IMR-90 (cell line): ENCODE measurements at regions not wholly inside any gene's neighbourhood (a gene's known extent, or its start where the extent isn't known, plus 50 kb on each side); places are given as distances from the start of the nearest gene placed in this dataset.

Experiments used
- ATAC-seq: fragments of 200-7000 bp; cut with Tn5 transposase; 2 replicates; pipeline ENCODE4 v1.9.1; 2020; ENCODE audit warnings: low read depth, mild to moderate bottlenecking, moderate library complexity
- BruUV-seq: library from RNA; stranded (reverse); fragments of 400-500 nt; replicated peaks from 2 replicates; lab custom pipeline; 2021; lab: Mats Ljungman, UMichigan
- CTCF ChIA-PET: fragments of 300-600 bp; formaldehyde crosslinking; extraction: SDS; loops from one replicate; lab custom pipeline; 2021; ENCODE audit warnings: antibody characterized with exemption; lab: Yijun Ruan, JAX
- POLR2A ChIA-PET: fragments of 300-600 bp; sonication (Branson Sonifier 250); formaldehyde crosslinking; loops from one replicate; lab custom pipeline; 2022; ENCODE audit warnings: antibody characterized with exemption; ENCODE audit not compliant: unreplicated experiment; lab: Charles Lee
- DNase-seq: peaks from one replicate; pipeline ENCODE4 v3.0.0; 2013
- H2AFZ ChIP-seq: replicated peaks from 2 replicates; pipeline ENCODE3; 2013; ENCODE audit warnings: low read length, mild to moderate bottlenecking; ENCODE audit not compliant: poor library complexity
- H2AK5ac ChIP-seq: 2 replicates; pipeline ENCODE4 v1.6.1; 2013; ENCODE audit warnings: low read depth, low read length, inconsistent platforms
- H2AK9ac ChIP-seq: replicated peaks from 2 replicates; pipeline ENCODE3; 2013; ENCODE audit warnings: mild to moderate bottlenecking, low read depth, low read length, moderate library complexity; ENCODE audit not compliant: poor library complexity
- H2BK120ac ChIP-seq: 2 replicates; pipeline ENCODE4 v1.6.1; 2013; ENCODE audit warnings: low read depth, low read length, inconsistent platforms
- H2BK15ac ChIP-seq: 3 replicates; pipeline ENCODE4 v1.6.1; 2013; ENCODE audit warnings: low read depth, low read length, inconsistent platforms
- H2BK20ac ChIP-seq: 2 replicates; pipeline ENCODE4 v1.6.1; 2013; ENCODE audit warnings: low read depth, mild to moderate bottlenecking, inconsistent platforms, low read length, moderate library complexity
- H2BK5ac ChIP-seq: 2 replicates; pipeline ENCODE4 v1.6.1; 2013; ENCODE audit warnings: mild to moderate bottlenecking, low read depth, low read length, inconsistent platforms; ENCODE audit not compliant: poor library complexity, severe bottlenecking
- H3K14ac ChIP-seq: replicated peaks from 2 replicates; pipeline ENCODE4 v1.6.1; 2013; ENCODE audit warnings: low read depth, low read length, inconsistent platforms
- H3K18ac ChIP-seq: 2 replicates; pipeline ENCODE4 v1.6.1; 2013; ENCODE audit warnings: low read depth, low read length, control low read depth
- H3K23ac ChIP-seq: 2 replicates; pipeline ENCODE4 v1.6.1; 2013; ENCODE audit warnings: low read depth, low read length, inconsistent platforms
- H3K27ac ChIP-seq: 2 replicates; pipeline ENCODE4 v1.5.1; 2013; ENCODE audit warnings: mild to moderate bottlenecking, control low read depth, low read length; ENCODE audit not compliant: insufficient read depth
- H3K27me3 ChIP-seq: 2 replicates; pipeline ENCODE4 v1.6.1; 2013; ENCODE audit warnings: low read length; ENCODE audit not compliant: control insufficient read depth, insufficient read depth
- H3K36me3 ChIP-seq: 2 replicates; pipeline ENCODE4 v1.6.1; 2013; ENCODE audit warnings: low read length, mixed read lengths; ENCODE audit not compliant: control insufficient read depth, insufficient read depth
- H3K4ac ChIP-seq: 2 replicates; pipeline ENCODE4 v1.6.1; 2013; ENCODE audit warnings: low read depth, low read length, inconsistent platforms
- H3K4me1 ChIP-seq: 2 replicates; pipeline ENCODE4 v1.6.1; 2013; ENCODE audit warnings: low read length, mixed read lengths; ENCODE audit not compliant: control insufficient read depth, insufficient read depth
- H3K4me2 ChIP-seq: 2 replicates; pipeline ENCODE4 v1.6.1; 2013; ENCODE audit warnings: low read depth, mild to moderate bottlenecking, control low read depth, low read length, moderate library complexity
- H3K4me3 ChIP-seq: 2 replicates; pipeline ENCODE4 v1.5.1; 2013; ENCODE audit warnings: low read depth, mild to moderate bottlenecking, control low read depth, low read length, moderate library complexity; ENCODE audit not compliant: insufficient read depth
- H3K56ac ChIP-seq: 2 replicates; pipeline ENCODE4 v1.6.1; 2013; ENCODE audit warnings: low read length, inconsistent platforms; ENCODE audit not compliant: insufficient read depth; ENCODE audit errors: extremely low read depth
- H3K79me1 ChIP-seq, 2 experiments: 2 replicates each; pipeline ENCODE4 v1.6.1; 2013; ENCODE audit warnings: low read length in 2 of 2, inconsistent platforms in 1 of 2, low read depth in 1 of 2
- H3K9ac ChIP-seq: 2 replicates; pipeline ENCODE4 v1.6.1; 2013; ENCODE audit warnings: low read depth, low read length, control low read depth
- H3K9me1 ChIP-seq: 2 replicates; pipeline ENCODE4 v1.6.1; 2013; ENCODE audit warnings: low read length, inconsistent platforms; ENCODE audit not compliant: insufficient read depth
- H3K9me3 ChIP-seq: 2 replicates; pipeline ENCODE4 v1.6.1; 2013; ENCODE audit warnings: low read length; ENCODE audit not compliant: control insufficient read depth, insufficient read depth
- H4K20me1 ChIP-seq: 2 replicates; pipeline ENCODE4 v1.6.1; 2013; ENCODE audit warnings: low read length, inconsistent platforms; ENCODE audit not compliant: insufficient read depth
- H4K5ac ChIP-seq: 2 replicates; pipeline ENCODE4 v1.6.1; 2013; ENCODE audit warnings: mild to moderate bottlenecking, low read depth, low read length, control low read depth
- H4K8ac ChIP-seq, 2 experiments: 2 replicates each; pipeline ENCODE4 v1.6.1; 2013; ENCODE audit warnings: low read depth in 2 of 2, low read length in 2 of 2, control low read depth in 1 of 2, inconsistent platforms in 1 of 2
- H4K91ac ChIP-seq: 2 replicates; pipeline ENCODE4 v1.6.1; 2013; ENCODE audit warnings: low read depth, low read length, inconsistent platforms; ENCODE audit not compliant: insufficient read depth
- BHLHE40 ChIP-seq: fragments of 150-350 bp; IDR thresholded peaks from 2 replicates; pipeline ENCODE4 v1.6.1; 2016; ENCODE audit warnings: mild to moderate bottlenecking, low read depth, low read length
- CEBPB ChIP-seq: IDR thresholded peaks from 2 replicates; pipeline ENCODE4 v1.6.1; 2012; ENCODE audit warnings: low read depth, low read length, improper control_type of control experiment
- CHD1 ChIP-seq: IDR thresholded peaks from 2 replicates; pipeline ENCODE4 v1.6.1; 2012; ENCODE audit warnings: low read depth, low read length, improper control_type of control experiment
- CTCF ChIP-seq: conservative IDR thresholded peaks from 2 replicates; pipeline ENCODE4 v1.5.1; 2012; ENCODE audit warnings: mild to moderate bottlenecking, low read depth, low read length, improper control_type of control experiment
- ELK1 ChIP-seq: fragments of 150-350 bp; IDR thresholded peaks from 2 replicates; pipeline ENCODE4 v1.6.1; 2016; ENCODE audit warnings: low read depth, mild to moderate bottlenecking, low read length, moderate library complexity, borderline replicate concordance
- FOS ChIP-seq: fragments of 150-350 bp; IDR thresholded peaks from 2 replicates; pipeline ENCODE4 v1.6.1; 2016; ENCODE audit warnings: low read depth, low read length
- MAFK ChIP-seq: IDR thresholded peaks from 2 replicates; pipeline ENCODE4 v1.6.1; 2012; ENCODE audit warnings: low read depth, low read length, improper control_type of control experiment
- MAZ ChIP-seq: IDR thresholded peaks from 2 replicates; pipeline ENCODE4 v1.6.1; 2012; ENCODE audit warnings: low read depth, mild to moderate bottlenecking, low read length, improper control_type of control experiment, moderate library complexity, borderline replicate concordance
- MXI1 ChIP-seq: IDR thresholded peaks from 2 replicates; pipeline ENCODE4 v1.6.1; 2012; ENCODE audit warnings: low read depth, mild to moderate bottlenecking, low read length, moderate library complexity, borderline replicate concordance
- NFE2L2 ChIP-seq: fragments of 150-350 bp; IDR thresholded peaks from 2 replicates; pipeline ENCODE4 v1.6.1; 2016; ENCODE audit warnings: low read depth, mild to moderate bottlenecking, low read length
- POLR2A ChIP-seq: IDR thresholded peaks from 2 replicates; pipeline ENCODE4 v1.6.1; 2012; ENCODE audit warnings: mild to moderate bottlenecking, low read depth, low read length
- RAD21 ChIP-seq: IDR thresholded peaks from 2 replicates; pipeline ENCODE4 v1.6.1; 2012; ENCODE audit warnings: low read length, improper control_type of control experiment
- RCOR1 ChIP-seq: IDR thresholded peaks from 2 replicates; pipeline ENCODE4 v1.6.1; 2012; ENCODE audit warnings: mild to moderate bottlenecking, low read length, improper control_type of control experiment; ENCODE audit not compliant: insufficient replicate concordance
- RFX5 ChIP-seq: IDR thresholded peaks from 2 replicates; pipeline ENCODE4 v1.8.0; 2012; ENCODE audit warnings: low read depth, mild to moderate bottlenecking, low read length, moderate library complexity
- SMC3 ChIP-seq: fragments of 150-350 bp; IDR thresholded peaks from 2 replicates; pipeline ENCODE4 v1.6.1; 2016; ENCODE audit warnings: low read depth, mild to moderate bottlenecking, antibody characterized with exemption, low read length, moderate library complexity
- USF2 ChIP-seq: fragments of 150-350 bp; IDR thresholded peaks from 2 replicates; pipeline ENCODE4 v1.6.1; 2017; ENCODE audit warnings: mild to moderate bottlenecking, antibody characterized with exemption, low read length, low read depth
- WGBS, 2 experiments: methylation state at CpG; one replicate each; pipeline versions ENCODE4 v1.1.5 to v1.1.7; 2013; ENCODE audit warnings: missing lambda C conversion rate in 2 of 2; ENCODE audit not compliant: insufficient read length in 1 of 2; ENCODE audit errors: extremely low coverage in 2 of 2; 5-methylcytosine and 5-hydroxymethylcytosine counted together
- dilution Hi-C: fragments of 300-500 bp; cut with HindIII; formaldehyde crosslinking; loops from one replicate; pipeline ENCODE4 v1.14.3; 2018; ENCODE audit warnings: low sequenced_read_pairs; ENCODE audit not compliant: unreplicated experiment
- in situ Hi-C: fragments of 300-500 bp; cut with MboI; formaldehyde crosslinking; loops from 3 replicates; pipeline ENCODE4 v1.14.3; 2019; ENCODE audit warnings: low sequenced_read_pairs, inconsistent platforms, mixed read lengths
- intact Hi-C: fragments of 100-400 bp; cut with micrococcal nuclease; formaldehyde crosslinking; loops from 2 replicates; pipeline ENCODE4 v1.10.0; 2022

GRCh38 chr5:152185547-152186245 is 219.4 kb downstream of the NMUR2 start:
- no peak for TF ChIP-seq RFX5
- TF ChIP-seq MAFK: no peak
- TF ChIP-seq BHLHE40: no peak
- no peak for TF ChIP-seq SMC3
- no peak for TF ChIP-seq CHD1
- no peak for TF ChIP-seq MXI1
- no peak for TF ChIP-seq FOS
- no peak for TF ChIP-seq USF2
- no peak for TF ChIP-seq POLR2A
- no peak for TF ChIP-seq MAZ
- no peak for TF ChIP-seq ELK1
- no peak for TF ChIP-seq RAD21
- TF ChIP-seq NFE2L2: no peak
- no peak for TF ChIP-seq CTCF
- TF ChIP-seq RCOR1: no peak
- no peak for TF ChIP-seq CEBPB
- no peak overlapping the region for H3K4me2 ChIP-seq

More at GRCh38 chr5:152185547-152186245, 219.4 kb downstream of the NMUR2 start:
- no peak for DNase-seq
- in situ Hi-C loops: no loop called here
- no TSS peak for BruUV-seq
- H4K5ac ChIP-seq: no peak overlapping the region
- H4K20me1 ChIP-seq: no peaks in the 10 kb centered on the region
- H3K18ac ChIP-seq: no peak overlapping the region
- WGBS, 2 experiments: 63% methylated on average over 1 of the region's 9 CpGs; no CpG with 5 or more reads in 1 of the 2 experiments
- no peak overlapping the region for H3K4me3 ChIP-seq
- no peak overlapping the region for H4K8ac ChIP-seq
- dilution Hi-C loops: no loop called here
- H3K79me1 ChIP-seq: no peaks in the 10 kb centered on the region
- H3K27me3 ChIP-seq: no peaks in the 10 kb centered on the region
- CTCF ChIA-PET: no interaction called here
- POLR2A ChIA-PET: no interaction called here
- no peak overlapping the region for H2AFZ ChIP-seq
- no peak overlapping the region for H2BK5ac ChIP-seq
- H3K9me3 ChIP-seq: no peaks in the 10 kb centered on the region
- H3K4me1 ChIP-seq: no peaks in the 10 kb centered on the region
- H2BK15ac ChIP-seq: no peak overlapping the region
- H3K56ac ChIP-seq: no peak overlapping the region
- intact Hi-C loops: no loop called here
- H3K36me3 ChIP-seq: no peaks in the 10 kb centered on the region
- H2AK9ac ChIP-seq: no peak overlapping the region
- no peak overlapping the region for H3K14ac ChIP-seq
- no peak overlapping the region for H4K91ac ChIP-seq
- no peak overlapping the region for H3K23ac ChIP-seq
- no peak overlapping the region for H3K9ac ChIP-seq
- no peak overlapping the region for H2BK20ac ChIP-seq
- no peak overlapping the region for H2AK5ac ChIP-seq
- no peak overlapping the region for H2BK120ac ChIP-seq
- no peaks in the 10 kb centered on the region for H3K9me1 ChIP-seq
- H3K4ac ChIP-seq: no peak overlapping the region
- no peak for ATAC-seq
- no peak overlapping the region for H3K27ac ChIP-seq
